SK-N-MC (cell line): ENCODE measurements at regions not wholly inside any gene's neighbourhood (a gene's known extent, or its start where the extent isn't known, plus 50 kb on each side); places are given as distances from the start of the nearest gene placed in this dataset.

Source experiments
- EZH2 ChIP-seq: fragments of 200-600 bp; sonication (generic); IDR thresholded peaks from one replicate; pipeline ENCODE4 v1.6.1; 2017; ENCODE audit warnings: antibody characterized with exemption
- FOXP2 ChIP-seq: optimal IDR thresholded peaks from 2 replicates; pipeline ENCODE3; 2011; ENCODE audit warnings: mild to moderate bottlenecking, moderate library complexity; ENCODE audit not compliant: insufficient read depth; ENCODE audit errors: extremely low read length, control extremely low read depth
- POLR2AphosphoS5 ChIP-seq: IDR thresholded peaks from 2 replicates; pipeline ENCODE4 v1.6.1; 2012; ENCODE audit warnings: mild to moderate bottlenecking, low read depth, low read length, borderline replicate concordance

DNA sequence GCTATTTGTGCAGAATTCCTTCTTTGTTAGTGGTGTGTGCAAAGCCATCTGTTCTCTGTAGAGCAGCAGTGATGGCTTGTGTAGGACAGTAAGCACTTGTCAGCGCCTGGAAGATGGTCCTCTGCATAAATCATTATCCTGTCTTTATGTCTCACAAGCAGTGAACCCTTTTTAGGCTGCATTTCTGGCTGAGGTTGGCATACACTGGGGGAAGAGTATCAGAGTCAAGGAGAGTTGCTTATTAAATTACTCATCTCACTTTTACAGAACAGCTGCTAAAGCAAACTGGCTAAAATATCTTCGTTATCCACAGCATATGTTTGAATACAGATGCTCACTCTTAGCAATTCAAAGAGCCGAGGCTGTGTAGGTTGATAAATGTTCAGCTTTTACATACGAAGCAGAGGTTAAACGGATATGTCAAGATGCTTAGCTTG lies 54.6 kb upstream of the NCAM2 start:
- TF ChIP-seq POLR2AphosphoS5 (no peak), EZH2 (no peak), FOXP2 (no peak)
